Esophagus squamous epithelium (tissue), 4 donors: ENCODE measurements at regions not wholly inside any gene's neighbourhood (a gene's known extent, or its start where the extent isn't known, plus 50 kb on each side); places are given as distances from the start of the nearest gene placed in this dataset.

Source experiments
- POLR2A ChIP-seq, 4 donors: fragments of 450-650 bp; IDR thresholded peaks; one replicate each; pipeline ENCODE4 v1.6.1; 2017; ENCODE audit warnings: antibody characterized with exemption in 4 of 4, mild to moderate bottlenecking in 4 of 4, moderate library complexity in 3 of 4
- TF ChIP-seq, protein P1 (sequence below), 6 experiments: fragments of 450-650 bp in 4 of 6; fragments of 200-600 bp in 2 of 6; sonication (generic) in 2 of 6; IDR thresholded peaks; one replicate each; pipeline ENCODE4 v1.5.1; 2016 to 2019; ENCODE audit warnings: antibody characterized with exemption in 6 of 6, mild to moderate bottlenecking in 4 of 6, moderate library complexity in 4 of 6

DNA sequence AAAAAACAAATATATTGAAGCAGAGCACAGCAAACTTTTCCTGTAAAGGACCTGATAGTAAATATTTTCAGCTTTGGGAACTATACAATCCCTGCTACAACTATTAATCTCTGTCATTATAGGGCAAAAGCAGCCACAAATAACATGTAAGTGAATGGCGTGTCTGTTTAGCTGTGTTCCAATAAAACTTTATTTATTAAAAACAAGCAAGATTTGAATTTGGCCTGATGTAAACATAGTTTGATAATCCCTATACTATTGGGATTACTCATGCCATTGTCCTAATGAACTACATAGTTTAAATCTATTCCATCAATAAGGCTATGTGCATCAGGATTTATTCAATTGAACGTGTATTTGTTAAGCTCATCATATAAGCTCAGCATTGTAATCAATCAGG lies 286.8 kb upstream of the CNTN6 start:
- TF ChIP-seq POLR2A (IDR thresholded peaks at IDR 0.05), result no peak
- TF ChIP-seq, protein P1, sequence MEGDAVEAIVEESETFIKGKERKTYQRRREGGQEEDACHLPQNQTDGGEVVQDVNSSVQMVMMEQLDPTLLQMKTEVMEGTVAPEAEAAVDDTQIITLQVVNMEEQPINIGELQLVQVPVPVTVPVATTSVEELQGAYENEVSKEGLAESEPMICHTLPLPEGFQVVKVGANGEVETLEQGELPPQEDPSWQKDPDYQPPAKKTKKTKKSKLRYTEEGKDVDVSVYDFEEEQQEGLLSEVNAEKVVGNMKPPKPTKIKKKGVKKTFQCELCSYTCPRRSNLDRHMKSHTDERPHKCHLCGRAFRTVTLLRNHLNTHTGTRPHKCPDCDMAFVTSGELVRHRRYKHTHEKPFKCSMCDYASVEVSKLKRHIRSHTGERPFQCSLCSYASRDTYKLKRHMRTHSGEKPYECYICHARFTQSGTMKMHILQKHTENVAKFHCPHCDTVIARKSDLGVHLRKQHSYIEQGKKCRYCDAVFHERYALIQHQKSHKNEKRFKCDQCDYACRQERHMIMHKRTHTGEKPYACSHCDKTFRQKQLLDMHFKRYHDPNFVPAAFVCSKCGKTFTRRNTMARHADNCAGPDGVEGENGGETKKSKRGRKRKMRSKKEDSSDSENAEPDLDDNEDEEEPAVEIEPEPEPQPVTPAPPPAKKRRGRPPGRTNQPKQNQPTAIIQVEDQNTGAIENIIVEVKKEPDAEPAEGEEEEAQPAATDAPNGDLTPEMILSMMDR (IDR thresholded peaks at IDR 0.05), result no peak
